ENCODE measurements at regions not wholly inside any gene's neighbourhood (a gene's known extent, or its start where the extent isn't known, plus 50 kb on each side); places are given as distances from the start of the nearest gene placed in this dataset.

DNA sequence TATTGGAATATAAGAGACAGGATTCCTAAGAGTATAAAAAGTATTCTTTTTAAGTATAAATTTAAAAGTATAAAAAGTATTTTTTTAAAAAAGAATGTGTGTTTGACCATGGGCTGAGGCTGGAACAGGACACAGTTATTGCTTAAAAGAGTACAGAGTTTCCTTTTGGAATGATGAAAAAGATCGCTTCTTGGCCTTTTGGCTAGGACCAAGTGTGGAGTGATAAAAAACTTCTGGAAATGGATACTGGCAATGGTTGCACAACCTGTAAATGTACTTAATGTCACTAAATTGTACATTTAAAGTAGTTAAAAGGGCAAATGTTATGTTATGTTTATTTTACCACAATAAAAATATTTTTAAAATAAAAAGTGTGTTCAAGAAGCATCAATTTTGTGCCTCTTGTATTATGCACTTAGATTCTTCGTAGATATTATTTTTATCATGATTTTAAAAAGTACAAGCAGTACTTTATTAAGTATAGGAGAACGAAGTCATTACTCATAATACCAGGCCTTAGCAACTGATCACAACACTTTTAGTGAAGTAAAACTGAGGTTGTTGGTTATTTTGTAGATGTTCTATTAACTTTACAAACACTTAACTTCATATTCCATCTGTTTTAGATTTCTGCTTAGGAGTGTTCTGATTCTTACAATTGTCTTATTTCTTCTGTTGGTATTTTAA lies 389.1 kb upstream of the ZP4 start:
- no peak for TF ChIP-seq CTCF (IDR thresholded peaks at IDR 0.05)
- no peak for TF ChIP-seq POLR2A (IDR thresholded peaks at IDR 0.05)
- TF ChIP-seq POLR2AphosphoS5 (IDR thresholded peaks at IDR 0.05) = no peak
